ENCODE measurements at regions not wholly inside any gene's neighbourhood (a gene's known extent, or its start where the extent isn't known, plus 50 kb on each side); places are given as distances from the start of the nearest gene placed in this dataset.

DNA sequence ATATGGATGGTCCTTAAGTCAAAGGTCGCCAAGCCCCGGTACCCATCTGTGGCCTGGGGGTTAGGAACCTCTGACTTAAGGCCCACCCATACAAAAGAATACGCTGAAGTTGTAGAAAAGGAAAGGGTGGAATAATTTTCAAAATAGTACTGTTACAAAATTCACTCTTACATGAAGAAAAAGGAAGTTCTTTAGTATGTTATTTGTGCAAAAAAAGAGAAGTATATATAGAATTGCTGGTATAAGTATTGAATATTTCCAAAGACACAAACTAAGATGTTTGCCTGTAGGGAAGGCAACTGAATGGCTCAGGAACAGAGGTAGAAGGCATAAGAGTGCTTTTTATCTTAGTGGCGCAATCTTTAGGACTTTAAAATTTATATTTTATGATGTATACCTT, 78.7 kb downstream of the PRLHR start:
- TF ChIP-seq, protein P1, sequence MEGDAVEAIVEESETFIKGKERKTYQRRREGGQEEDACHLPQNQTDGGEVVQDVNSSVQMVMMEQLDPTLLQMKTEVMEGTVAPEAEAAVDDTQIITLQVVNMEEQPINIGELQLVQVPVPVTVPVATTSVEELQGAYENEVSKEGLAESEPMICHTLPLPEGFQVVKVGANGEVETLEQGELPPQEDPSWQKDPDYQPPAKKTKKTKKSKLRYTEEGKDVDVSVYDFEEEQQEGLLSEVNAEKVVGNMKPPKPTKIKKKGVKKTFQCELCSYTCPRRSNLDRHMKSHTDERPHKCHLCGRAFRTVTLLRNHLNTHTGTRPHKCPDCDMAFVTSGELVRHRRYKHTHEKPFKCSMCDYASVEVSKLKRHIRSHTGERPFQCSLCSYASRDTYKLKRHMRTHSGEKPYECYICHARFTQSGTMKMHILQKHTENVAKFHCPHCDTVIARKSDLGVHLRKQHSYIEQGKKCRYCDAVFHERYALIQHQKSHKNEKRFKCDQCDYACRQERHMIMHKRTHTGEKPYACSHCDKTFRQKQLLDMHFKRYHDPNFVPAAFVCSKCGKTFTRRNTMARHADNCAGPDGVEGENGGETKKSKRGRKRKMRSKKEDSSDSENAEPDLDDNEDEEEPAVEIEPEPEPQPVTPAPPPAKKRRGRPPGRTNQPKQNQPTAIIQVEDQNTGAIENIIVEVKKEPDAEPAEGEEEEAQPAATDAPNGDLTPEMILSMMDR (IDR thresholded peaks at IDR 0.05) = no peak
- TF ChIP-seq SIN3A (IDR thresholded peaks at IDR 0.05; ENCODE audit: borderline replicate concordance, insufficient read depth, low read depth, low read length) (no peak), POLR2AphosphoS5 (IDR thresholded peaks at IDR 0.05; ENCODE audit: low read depth, low read length) (no peak)
